ENCODE measurements at regions not wholly inside any gene's neighbourhood (a gene's known extent, or its start where the extent isn't known, plus 50 kb on each side); places are given as distances from the start of the nearest gene placed in this dataset.

DNA sequence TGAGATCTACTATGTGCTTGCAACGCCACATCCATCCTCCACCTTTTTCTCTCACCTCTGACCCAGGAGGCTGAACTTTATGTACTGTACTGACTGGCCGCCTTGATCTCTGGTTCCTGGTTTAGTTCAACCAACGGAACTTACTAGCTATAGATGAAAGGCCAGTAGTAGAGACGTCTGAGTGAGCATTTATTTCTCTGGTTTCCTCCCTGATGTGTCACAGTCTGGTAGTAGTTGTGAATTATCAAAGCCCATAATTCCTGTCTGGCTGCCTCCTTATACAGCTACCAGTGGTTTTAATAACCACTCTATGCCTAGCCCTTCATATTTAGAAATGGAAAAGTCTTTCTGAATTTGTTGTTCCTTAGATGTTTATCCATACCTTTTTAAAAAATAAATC lies 64.7 kb downstream of the POM121L12 start:
- Histone ChIP-seq H3K4me3 (ENCODE audit: low read length) (no peak overlapping the region), H3K27me3 (ENCODE audit: insufficient read depth, low read depth, low read length) (no peaks in the 10 kb centered on the region), H3F3A (ENCODE audit: insufficient read depth, low read length, poor library complexity, severe bottlenecking) (no peaks in the 10 kb centered on the region), H3K4me2 (ENCODE audit: low read length) (no peak overlapping the region), H3K9ac (ENCODE audit: low read length) (no peak overlapping the region), H3K9me2 (ENCODE audit: insufficient read depth, low read length) (no peaks in the 10 kb centered on the region), H4K20me1 (ENCODE audit: insufficient read depth) (no peaks in the 10 kb centered on the region), H3K27ac (ENCODE audit: low read length) (no peak overlapping the region), H2AFZ (ENCODE audit: low read depth, low read length) (no peak overlapping the region), H3K36me3 (ENCODE audit: insufficient read depth, low read length) (no peaks in the 10 kb centered on the region), H3K79me2 (replicated peaks; ENCODE audit: insufficient read depth, low read length) (no peaks in the 10 kb centered on the region), H3K9me3 (ENCODE audit: low read length) (no peaks in the 10 kb centered on the region)
- no peak for TF ChIP-seq EP300 (conservative IDR thresholded peaks at IDR 0.05; ENCODE audit: poor library complexity, severe bottlenecking)
- TF ChIP-seq, protein P1, sequence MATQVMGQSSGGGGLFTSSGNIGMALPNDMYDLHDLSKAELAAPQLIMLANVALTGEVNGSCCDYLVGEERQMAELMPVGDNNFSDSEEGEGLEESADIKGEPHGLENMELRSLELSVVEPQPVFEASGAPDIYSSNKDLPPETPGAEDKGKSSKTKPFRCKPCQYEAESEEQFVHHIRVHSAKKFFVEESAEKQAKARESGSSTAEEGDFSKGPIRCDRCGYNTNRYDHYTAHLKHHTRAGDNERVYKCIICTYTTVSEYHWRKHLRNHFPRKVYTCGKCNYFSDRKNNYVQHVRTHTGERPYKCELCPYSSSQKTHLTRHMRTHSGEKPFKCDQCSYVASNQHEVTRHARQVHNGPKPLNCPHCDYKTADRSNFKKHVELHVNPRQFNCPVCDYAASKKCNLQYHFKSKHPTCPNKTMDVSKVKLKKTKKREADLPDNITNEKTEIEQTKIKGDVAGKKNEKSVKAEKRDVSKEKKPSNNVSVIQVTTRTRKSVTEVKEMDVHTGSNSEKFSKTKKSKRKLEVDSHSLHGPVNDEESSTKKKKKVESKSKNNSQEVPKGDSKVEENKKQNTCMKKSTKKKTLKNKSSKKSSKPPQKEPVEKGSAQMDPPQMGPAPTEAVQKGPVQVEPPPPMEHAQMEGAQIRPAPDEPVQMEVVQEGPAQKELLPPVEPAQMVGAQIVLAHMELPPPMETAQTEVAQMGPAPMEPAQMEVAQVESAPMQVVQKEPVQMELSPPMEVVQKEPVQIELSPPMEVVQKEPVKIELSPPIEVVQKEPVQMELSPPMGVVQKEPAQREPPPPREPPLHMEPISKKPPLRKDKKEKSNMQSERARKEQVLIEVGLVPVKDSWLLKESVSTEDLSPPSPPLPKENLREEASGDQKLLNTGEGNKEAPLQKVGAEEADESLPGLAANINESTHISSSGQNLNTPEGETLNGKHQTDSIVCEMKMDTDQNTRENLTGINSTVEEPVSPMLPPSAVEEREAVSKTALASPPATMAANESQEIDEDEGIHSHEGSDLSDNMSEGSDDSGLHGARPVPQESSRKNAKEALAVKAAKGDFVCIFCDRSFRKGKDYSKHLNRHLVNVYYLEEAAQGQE (IDR thresholded peaks at IDR 0.05; ENCODE audit: borderline replicate concordance), result no peak
- no peak for TF ChIP-seq RAD21 (conservative IDR thresholded peaks at IDR 0.05)
- TF ChIP-seq, protein P2, sequence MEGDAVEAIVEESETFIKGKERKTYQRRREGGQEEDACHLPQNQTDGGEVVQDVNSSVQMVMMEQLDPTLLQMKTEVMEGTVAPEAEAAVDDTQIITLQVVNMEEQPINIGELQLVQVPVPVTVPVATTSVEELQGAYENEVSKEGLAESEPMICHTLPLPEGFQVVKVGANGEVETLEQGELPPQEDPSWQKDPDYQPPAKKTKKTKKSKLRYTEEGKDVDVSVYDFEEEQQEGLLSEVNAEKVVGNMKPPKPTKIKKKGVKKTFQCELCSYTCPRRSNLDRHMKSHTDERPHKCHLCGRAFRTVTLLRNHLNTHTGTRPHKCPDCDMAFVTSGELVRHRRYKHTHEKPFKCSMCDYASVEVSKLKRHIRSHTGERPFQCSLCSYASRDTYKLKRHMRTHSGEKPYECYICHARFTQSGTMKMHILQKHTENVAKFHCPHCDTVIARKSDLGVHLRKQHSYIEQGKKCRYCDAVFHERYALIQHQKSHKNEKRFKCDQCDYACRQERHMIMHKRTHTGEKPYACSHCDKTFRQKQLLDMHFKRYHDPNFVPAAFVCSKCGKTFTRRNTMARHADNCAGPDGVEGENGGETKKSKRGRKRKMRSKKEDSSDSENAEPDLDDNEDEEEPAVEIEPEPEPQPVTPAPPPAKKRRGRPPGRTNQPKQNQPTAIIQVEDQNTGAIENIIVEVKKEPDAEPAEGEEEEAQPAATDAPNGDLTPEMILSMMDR (IDR thresholded peaks at IDR 0.05; ENCODE audit: poor library complexity, severe bottlenecking), result no peak
- no peak for TF ChIP-seq SMC3 (conservative IDR thresholded peaks at IDR 0.05; ENCODE audit: poor library complexity)

DNA sequence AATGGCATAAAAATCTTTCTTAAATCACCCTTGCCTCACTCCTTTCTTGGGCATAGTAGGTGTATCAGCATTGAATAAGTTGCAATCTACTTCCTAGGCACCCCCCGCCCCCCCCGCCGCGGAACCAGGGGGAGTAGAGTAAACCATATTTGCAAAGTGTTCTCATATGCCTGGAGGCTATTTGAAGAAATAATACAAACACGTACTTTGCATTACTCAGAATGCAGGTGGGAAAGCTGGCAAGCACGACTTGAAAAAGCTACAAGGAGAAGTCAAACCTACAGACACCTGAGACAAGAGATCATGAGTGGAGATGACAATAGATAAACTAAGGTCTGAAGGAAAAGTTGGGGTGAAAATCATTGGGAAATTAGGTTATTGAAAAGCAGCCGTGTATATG lies 65.6 kb downstream of the POM121L12 start:
- H4K20me1 ChIP-seq (ENCODE audit: insufficient read depth), result no peaks in the 10 kb centered on the region
- H3K4me3 ChIP-seq (ENCODE audit: low read length), result no peak overlapping the region
- no peaks in the 10 kb centered on the region for H3K36me3 ChIP-seq (ENCODE audit: insufficient read depth, low read length)
- H3K27ac ChIP-seq (ENCODE audit: low read length), result no peak overlapping the region
- H3K79me2 ChIP-seq (replicated peaks; ENCODE audit: insufficient read depth, low read length), result no peaks in the 10 kb centered on the region
- H2AFZ ChIP-seq (ENCODE audit: low read depth, low read length), result no peak overlapping the region
- H3K27me3 ChIP-seq (ENCODE audit: insufficient read depth, low read depth, low read length), result no peaks in the 10 kb centered on the region
- H3K4me2 ChIP-seq (ENCODE audit: low read length), result no peak overlapping the region
- TF ChIP-seq, protein P2 (IDR thresholded peaks at IDR 0.05; ENCODE audit: poor library complexity, severe bottlenecking), result no peak
- TF ChIP-seq EP300 (conservative IDR thresholded peaks at IDR 0.05; ENCODE audit: poor library complexity, severe bottlenecking), result no peak
- no peak for TF ChIP-seq TAF1 (IDR thresholded peaks at IDR 0.05; ENCODE audit: low read depth)
- TF ChIP-seq POLR2AphosphoS5 (IDR thresholded peaks at IDR 0.05), result no peak
- TF ChIP-seq SMC3 (conservative IDR thresholded peaks at IDR 0.05; ENCODE audit: poor library complexity), result no peak
- TF ChIP-seq EZH2 (IDR thresholded peaks at IDR 0.05; ENCODE audit: borderline replicate concordance, insufficient read depth, low read length, poor library complexity, severe bottlenecking), result no peak
- no peak for TF ChIP-seq RAD21 (conservative IDR thresholded peaks at IDR 0.05)
- H3K9me3 ChIP-seq (ENCODE audit: low read length), result no peaks in the 10 kb centered on the region
- no peaks in the 10 kb centered on the region for H3F3A ChIP-seq (ENCODE audit: insufficient read depth, low read length, poor library complexity, severe bottlenecking)
- no peak overlapping the region for H3K9ac ChIP-seq (ENCODE audit: low read length)
- H3K9me2 ChIP-seq (ENCODE audit: insufficient read depth, low read length), result no peaks in the 10 kb centered on the region

Measured in neural cell (in vitro differentiated cells).